Stimulated activated CD4-positive, alpha-beta T cell treated with anti-CD3 and anti-CD28 coated beads, TNF-alpha, amount 100 ng/mL, for 48 hours (primary cell): ENCODE measurements at regions not wholly inside any gene's neighbourhood (a gene's known extent, or its start where the extent isn't known, plus 50 kb on each side); places are given as distances from the start of the nearest gene placed in this dataset.
"Not testable (repeated sequence)": the region's sequence is repeated elsewhere in the genome, so short reads cannot be mapped to it uniquely, and the experiment has no call there.

Source experiments
- DNase-seq, 3 donors: peaks; one replicate each; pipeline ENCODE4 v3.0.0-alpha.2; 2020; ENCODE audit warnings: low read depth in 3 of 3

DNA sequence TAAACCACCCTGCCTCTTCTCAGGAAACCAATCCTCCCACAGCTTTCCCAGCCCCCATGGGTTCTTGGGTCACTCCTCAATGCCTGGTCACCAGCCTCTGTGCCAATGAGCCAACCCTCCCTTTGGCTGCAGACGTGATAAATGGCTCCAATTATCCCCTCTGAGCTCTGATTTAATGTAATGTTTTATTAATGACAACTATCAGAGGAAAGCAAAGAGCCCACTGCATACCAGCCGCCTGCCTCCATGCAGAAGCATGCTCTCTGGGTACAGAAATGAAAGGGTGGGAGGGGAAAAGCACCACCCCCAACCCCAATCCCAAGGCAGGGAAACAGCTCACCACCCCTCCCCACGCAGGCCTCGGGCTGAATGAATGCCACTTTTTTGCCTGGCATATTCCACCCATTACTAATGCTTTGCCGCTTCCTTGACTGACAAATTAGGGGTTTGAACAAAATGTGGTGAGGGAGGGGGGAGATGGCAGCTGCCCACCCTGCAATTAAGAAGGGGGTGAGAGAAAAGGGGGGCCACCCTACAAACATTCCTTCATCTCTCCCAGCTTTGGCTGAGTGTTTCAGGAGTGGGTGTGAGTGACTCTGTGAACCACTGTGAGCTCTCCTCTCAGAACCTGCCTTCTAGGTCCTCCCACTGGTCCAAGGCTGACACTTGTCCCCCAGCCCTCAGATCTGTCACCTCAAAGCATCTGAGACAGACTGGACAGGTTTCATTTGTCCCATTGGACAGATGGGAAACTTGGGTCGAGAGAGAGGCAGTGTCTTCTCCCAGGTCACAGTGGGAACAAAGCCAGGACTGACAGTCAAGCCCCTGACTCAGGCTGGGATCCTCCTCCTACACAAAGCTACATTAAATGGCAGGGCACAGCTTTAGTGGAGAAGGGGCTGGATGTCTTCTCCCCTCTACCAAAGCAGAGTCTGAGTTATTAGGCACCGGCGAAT is 161.5 kb downstream of the TMEM132E start:
- no peak for DNase-seq

DNA sequence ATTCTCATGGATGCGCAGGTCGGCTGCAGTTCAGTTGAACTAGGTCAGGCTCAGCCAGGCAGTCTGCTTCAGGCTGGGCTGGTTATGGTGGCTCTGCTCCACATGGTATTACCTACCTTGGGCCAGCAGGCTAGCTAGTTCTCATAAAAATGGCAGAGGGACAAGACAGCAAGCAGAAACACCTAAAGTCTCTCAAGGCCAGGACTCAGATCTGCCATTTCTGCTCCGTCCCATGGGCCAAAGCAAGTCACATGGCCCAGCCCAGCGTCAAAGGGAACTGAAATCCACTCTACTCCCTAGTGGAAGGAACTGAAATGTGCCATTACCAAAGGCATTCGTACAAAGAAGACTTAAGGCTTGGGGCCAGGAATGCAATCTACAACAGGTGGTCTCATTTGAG is 160.0 kb downstream of the TMEM132E start:
- no peak for DNase-seq

DNA sequence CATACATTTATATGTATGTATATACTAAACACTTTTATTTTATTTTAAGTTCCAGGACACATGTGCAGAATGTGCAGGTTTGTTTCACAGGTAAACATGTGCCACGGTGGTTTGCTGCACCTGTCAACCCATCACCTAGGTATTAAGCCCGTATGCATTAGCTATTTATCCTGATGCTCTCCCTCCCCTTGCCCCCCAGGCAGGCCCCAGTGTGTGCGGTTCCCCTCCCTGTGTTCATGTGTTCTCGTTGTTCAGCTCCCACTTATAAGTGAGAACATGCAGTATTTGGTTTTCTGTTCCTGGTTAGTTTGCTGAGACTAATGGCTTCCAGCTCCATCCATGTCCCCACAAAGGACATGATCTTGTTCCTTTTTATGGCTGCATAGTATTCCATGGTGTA is 158.3 kb downstream of the TMEM132E start:
- DNase-seq, result not testable (repeated sequence)

DNA sequence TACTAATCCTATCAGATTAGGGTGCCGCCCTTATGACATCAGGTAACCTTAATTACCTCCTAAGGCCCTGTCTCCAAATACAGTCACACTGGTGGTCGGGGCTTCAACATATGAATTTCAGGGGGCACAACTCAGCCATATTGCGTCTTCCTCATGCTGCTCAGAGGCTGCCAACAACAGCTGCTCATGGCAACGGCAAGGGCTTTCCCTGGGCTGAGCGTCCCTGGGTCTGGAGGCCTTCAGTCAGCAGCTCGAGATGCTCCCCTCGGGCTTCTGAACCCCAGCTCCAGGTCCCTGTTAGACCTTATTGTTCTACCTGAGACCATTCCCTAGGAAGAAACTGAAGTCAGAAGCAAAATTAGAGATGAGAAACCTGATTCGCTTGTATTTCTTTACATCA is 157.2 kb downstream of the TMEM132E start:
- DNase-seq, result no peak

DNA sequence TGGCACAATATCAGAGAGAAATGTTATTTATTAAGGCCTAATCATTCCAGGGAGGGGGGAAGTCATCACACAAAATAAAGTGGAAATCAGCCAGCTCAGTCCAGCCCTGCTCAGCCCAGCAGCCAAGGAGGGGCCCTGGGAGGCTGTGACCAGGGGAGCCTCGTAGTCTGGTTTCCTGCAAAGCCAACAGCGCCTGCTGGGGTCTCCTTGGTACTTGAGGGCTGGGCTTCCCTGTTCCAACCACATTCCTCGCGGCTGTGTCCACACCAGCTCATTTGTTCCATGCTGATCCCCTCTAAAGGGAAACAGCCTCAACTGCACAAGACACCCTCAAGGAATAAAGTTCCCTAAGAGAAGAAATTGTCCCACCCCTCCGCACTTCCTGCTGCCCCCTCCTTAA is 154.0 kb downstream of the TMEM132E start:
- DNase-seq, result no peak

DNA sequence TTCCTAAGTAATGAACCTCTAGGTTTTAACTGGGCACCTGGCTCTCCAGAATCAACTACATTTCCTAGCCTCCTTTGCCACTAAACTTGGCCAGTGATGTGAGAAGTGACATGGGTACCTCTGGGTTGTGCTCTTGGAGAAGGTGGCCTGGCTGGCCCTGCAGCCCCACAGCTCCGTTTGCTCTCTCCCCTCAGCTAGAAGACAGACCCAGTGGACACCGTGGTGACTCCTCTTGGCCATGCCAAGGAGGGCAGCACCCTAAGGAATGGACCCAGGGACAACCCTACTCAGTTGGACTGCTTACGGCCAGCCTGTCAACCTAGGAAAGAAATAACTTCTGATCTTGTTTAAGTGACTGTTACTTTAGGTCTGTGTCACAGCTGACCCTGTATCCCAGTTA is 151.4 kb downstream of the TMEM132E start:
- DNase-seq, result no peak

DNA sequence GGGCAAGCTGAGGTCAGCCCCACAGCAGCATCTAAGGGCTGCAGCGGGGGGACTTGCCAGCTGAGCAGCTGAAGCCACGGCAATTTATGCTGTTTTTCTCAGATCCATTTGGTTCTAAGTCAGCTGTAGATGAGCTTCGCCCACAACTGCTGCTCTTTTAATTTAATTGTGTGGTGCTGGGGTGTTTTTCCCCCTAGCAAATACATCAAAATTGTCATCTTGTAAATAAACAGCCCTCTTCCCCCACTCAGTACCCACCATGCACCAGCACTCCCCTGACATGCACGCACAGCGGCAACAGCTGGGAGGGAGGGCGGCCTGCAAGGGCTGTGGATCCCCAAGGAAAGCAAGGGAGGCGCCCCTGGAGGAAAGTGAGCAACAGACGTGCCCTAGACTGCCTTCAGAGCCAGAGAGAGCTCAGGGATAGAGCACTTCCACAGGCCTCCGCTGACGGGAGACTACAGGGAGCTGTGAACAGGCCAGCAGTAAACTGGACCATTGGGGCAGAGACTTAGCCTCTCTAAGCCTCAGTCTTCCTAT is 149.5 kb downstream of the TMEM132E start:
- no peak for DNase-seq

DNA sequence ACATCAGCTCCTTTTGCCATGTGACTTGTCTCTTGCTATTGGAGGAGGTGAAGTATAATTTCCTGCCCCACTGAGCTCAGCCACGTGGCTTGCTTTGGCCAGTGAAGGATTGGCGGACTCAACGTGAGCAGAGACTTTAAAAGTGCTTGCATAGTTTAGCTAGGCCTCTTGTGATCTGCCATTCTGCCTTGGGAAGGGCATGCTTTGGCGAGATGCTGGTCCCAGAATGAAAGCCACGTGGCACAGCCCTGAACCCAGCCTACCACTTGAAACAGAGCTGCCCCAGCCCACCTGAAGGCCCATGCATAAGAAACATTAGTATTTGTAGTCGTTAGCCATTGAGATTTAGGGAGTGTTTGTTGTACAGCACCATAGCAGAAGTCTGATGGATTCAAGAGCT is 148.2 kb downstream of the TMEM132E start:
- no peak for DNase-seq

DNA sequence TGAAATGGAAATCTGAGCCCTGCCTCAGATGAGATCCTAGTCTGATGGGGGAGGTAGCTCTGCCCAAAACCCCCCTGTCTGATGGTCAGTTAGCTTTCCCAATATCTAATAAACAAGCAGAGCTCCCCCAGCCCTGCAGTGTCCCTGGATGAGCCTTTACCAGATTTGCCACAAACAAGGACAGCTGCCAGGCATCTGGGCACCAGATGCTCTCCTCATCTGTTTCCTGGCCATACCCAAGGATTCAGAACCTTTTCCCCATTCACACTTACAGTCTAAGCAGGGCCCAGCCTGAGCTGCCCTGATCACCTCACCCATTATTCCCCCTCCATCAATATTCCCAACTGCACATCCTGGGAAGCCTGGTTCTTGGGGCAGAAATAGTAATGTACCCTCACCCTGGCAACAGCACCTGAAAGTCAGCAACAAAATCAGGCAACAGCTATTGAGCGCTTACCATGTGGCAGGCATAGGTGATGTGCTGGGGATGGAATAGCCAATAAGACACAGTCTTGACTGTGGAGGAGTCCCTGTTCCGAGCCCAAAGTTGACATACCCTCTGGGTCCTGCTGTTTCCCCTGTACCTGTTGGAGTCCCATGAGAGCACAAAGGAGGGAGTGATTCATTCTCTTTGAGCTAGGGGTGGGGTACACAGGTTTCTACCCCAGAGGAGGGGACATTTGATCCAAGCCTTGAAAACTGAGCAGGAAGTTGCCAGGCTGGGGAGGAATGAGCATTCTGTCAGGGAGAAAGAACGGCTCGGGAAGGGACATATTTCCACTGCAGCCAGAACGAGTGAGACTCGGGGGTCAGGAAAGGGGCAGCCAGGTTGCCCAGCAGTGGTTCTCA is 147.4 kb downstream of the TMEM132E start:
- DNase-seq, result no peak

DNA sequence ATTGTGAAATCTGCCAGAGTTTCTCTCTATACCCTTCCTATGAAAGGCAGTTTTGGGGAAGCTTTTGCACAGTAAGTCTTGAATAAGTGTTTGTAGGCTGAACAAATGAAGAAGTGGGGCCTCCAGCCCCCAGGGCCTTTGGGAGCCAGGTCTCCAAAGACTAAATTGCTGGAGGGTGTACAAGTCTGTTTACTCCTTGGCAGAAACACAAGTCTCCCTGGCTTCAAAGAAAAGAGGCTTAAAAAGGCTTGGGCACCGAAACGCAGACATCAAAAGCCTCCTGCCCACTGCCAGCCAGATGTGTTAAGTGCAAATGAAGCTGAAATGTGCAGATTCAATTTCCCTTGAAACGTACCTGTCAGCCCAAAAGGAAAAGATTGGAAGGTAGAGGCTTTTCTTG is 146.3 kb downstream of the TMEM132E start:
- DNase-seq, result no peak

DNA sequence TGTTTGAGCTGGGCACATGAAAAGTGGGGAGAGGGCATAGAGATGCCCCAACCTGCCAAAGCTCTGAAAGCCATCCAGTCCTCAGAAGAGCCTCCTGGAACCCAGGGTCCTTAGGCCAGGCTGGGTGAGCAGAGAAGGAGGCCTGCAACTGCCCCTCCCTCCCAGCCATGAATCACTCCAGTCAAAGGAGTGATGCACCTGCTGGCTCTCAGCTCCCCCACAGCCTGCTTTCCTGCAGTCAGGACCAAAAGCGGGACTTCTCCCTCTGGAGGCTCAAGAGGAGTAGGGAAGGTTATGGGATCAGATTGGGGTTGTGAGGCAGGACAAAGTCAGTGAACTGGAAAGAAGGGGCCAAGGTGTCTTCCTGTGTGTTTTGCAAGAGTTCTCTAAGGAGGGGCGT is 145.6 kb downstream of the TMEM132E start:
- DNase-seq, result no peak

DNA sequence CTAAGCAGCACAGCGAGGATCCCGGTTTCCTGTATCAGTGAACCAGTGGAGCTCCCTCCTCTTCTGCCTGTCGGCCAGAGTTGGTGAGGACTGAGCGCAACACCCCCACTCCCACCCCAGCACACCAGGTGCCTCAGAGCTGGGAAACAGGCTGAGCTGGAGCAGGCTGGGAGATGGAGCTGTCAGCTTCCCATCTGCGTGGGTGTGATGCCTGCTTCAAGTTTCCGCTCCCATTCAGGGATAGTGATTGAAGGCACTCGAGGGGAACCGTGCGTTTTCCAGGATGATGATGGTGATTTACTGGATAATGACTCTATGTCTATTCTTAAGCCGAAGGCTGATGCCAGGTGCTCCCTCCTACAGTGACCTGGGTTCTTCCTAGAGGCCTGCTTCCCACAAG is 144.5 kb downstream of the TMEM132E start:
- DNase-seq, result no peak

DNA sequence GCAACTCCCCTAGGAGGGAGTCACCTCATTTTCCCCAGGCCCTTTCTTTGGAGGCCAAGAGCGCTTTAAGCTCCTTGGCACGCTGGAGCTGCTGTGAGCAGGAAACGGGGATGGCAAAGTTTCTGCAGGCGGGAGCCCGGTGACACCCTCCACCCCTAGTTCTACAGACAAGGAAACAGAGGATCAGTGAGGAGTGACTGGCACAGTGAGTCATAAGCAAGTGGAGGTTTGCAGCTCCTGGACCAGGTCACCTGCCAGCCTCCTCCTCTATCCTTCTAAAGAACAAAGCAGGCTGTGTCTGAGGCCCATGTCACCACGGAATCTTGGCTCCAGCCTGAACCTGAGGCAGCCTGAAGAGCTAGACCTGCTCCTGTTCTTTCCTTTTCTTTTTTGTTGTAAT is 141.9 kb downstream of the TMEM132E start:
- DNase-seq, result no peak

DNA sequence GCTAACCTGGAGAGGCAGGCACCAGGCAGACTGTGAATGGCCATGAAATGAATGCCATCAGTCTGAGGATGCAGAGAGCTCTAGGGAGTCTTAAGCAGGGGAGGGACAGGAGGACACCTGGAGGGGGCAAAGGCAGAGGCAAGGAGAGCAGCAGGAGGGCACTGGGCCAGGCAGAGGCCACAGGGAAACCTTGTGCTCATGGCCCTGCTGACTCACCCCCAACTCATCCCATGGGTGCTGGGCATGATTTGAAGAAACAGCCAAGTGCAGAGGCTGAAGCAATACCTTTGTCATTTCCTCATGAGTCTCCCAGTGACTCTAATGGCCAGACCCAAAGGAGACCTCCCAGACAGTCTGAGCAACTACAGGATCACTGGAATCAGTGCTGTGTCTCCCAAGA is 141.4 kb downstream of the TMEM132E start:
- DNase-seq, result no peak

DNA sequence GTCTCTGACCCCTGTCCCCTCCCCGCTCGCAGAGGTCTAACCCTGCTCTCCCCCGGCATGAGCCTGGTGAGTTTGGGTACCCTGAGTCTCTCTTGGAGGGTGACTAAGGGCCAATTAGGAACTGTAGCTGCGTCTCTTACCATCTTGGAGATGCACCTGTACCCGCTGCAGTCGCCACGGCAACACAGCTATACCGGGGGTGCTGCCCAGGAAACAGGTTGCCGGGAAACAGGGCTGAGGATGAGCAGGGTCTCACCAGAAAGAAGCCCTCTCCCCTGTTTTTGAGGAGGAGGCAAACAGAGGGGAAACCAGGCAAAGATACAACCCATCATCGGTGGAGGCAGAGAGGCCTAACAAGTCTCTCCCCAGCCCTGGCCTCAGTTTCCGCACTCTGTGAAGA is 140.2 kb downstream of the TMEM132E start:
- DNase-seq, result no peak

DNA sequence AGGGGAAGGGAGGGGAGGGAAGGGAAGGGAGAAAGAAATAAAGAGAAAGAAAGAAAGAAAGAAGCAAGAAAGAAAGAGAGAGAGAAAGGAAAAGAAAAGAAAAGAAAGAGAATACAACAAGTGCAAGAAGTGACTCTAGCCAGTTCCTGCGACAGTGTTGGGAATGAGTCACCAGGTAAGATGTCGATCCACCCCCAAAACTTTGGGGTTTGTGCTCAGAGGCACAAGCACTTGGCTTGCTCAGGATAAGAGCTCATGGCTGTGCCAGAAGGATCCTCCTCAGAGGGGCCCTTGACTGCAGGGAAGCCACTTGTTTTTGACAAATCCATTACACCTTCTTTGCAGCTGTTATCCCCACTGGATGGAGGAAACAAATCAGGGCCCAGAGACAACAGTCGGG is 137.7 kb downstream of the TMEM132E start:
- DNase-seq, result no peak

DNA sequence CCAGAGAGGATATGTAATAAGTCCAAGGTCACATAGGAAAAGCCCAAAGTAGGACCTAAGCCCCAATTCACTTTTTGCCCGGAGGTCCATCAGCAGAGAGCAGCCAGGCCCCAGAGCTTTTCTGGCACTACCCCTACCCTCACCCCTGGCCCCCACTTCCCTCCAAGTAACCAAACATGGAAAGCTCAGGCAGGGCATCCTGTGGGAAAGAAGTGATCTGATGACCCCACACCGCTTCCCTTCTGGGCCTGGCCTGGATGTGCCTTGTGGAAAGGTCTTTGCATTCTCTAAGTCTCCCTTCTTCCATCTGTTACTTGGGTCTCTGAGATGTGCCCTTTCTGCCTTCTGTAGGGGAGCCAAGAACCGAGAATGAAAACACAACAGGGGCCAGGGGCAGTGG is 136.9 kb downstream of the TMEM132E start:
- no peak for DNase-seq

DNA sequence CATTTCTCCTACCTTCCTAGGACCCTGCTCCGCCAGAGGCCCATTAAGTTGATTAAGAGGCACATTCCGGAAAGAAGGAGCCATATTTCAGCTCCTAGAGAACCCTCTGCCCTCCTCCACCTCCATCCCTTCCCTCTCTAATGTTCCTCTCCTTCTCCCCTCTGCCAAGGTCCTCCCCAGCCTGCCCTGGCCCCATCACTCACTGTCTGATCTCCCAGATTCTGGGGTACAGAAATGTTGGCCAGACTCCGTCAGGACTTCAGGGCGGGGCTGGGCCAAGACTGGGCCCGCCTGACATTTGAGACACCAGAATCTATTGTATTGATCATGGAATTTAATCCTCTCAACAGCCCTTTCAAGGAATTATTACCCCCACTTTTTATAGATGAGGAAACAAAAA is 136.1 kb downstream of the TMEM132E start:
- no peak for DNase-seq

DNA sequence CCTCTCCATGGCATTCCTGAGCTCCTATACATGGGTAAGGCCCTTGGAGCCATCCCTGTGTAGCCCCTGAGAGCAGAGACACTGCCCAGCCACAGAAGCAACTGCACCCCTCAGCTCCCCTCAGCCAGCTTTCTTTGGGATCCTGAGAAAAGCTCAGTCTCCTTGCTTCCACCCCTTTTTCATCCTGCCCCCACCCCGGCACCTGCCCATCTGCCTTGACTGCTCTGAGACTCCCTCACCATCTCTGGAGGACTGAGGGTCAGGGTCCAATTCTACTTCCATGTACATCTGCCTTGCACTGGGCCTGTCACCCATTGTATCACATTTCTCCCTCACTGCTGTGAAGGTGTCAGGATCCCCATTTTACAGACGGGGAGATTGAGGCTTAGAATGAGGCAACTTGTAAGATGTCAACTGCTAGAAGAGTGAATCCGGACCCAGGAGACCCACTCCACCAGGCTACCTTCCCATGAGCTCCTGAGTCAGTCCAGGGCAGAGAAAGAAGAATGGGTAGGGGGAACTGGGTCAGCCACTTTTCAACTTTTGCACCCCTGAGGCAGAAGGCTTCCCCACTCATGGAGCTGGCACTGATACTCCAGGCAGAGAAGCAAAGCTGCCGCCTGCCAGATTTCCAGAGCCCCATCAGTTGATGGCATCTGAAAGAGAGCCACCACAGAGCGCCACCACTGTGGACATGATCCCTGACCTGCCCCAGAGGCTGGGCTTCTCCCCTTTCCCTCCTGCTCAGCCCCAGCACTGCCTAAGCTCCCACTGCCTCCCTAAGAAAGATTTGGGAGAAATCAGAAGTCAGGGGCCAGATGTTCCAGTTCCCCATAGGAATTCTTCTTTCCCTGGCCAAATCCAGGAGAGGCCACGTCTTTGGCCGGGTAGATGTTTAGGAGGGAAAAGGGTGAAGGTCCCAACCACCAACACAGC is 135.4 kb downstream of the TMEM132E start:
- no peak for DNase-seq

DNA sequence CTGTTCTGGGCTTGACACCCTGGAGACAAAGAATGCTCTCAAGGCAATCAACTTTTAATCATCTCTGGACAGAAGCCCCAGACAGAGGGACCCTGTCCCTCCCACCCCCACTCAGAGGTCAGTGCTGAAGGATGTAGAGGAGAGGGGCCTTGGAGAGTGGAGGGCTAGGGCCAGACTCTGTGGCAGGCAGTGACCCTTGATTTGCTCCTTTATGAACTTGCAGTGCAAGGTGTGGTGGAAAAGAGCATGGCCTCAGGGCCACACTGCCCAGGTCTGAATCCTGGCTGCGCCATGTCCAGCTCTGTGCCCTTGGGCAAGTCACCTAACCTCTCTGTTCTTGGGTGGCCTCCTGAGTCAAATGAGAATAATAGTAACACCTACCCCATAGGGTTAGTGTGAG is 134.3 kb downstream of the TMEM132E start:
- no peak for DNase-seq

DNA sequence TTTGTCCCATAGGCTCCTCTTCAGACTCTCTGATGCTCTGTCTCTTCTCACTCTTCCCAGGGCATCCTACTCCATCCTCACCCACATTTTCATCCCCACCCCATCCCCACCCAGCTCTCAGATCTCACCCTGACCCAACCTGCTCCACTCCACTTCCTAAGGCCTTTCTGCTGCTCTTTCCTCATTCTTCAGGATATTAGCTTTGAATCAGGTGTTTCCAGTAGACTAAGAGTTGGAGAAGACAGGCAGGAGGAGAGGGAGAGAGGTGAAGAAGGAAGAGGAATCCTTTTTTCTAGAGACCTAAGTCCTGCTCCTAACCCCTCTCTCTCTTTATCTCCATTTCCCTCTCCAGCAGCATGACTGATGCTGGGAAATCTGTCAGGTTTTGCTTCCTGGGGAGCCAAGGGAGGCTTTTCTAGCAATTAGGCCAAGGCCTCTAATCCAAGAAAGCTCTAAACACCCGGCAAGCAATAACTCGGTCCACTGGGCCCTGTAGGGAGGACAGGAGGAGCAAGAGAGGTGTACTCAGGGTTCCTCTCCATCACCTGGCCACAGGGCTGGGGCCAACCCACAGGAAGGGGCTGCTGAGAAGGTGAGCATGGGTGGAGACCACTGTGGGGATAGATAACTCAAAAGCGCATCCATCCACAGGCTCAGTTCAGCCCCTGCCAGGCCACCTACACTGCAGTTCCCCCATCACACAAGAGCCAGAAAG is 133.3 kb downstream of the TMEM132E start:
- DNase-seq, result no peak
